NAMALWA (cell line): ENCODE measurements at regions not wholly inside any gene's neighbourhood (a gene's known extent, or its start where the extent isn't known, plus 50 kb on each side); places are given as distances from the start of the nearest gene placed in this dataset.

Source experiments
- DNase-seq: peaks from one replicate; pipeline ENCODE4 v3.0.0-alpha.2; 2015; ENCODE audit warnings: low spot score

DNA sequence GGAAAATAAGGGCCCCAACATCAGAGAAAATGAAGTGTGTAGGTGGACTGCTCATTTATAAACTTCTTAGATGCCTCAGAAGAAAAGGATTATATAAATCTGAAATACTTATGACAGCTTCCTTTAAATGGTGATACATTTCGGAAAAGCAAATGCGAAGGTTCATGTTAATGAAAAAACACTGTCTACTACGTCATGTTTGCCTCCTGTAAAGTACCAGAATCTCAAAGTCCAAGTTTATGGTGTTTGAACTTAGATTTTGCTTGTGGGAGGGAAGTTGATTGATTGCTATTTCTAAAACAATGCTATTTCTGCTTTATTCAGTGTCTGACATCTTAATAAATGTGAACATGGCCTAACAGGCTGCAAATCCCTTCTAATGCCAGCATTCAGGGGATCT lies 514.6 kb downstream of the ZNF608 start:
- DNase-seq: no peak

GRCh38 chr5:124231230-124231629 lies 515.2 kb downstream of the ZNF608 start:
- DNase-seq: no peak

GRCh38 chr5:124230456-124230855 lies 516.0 kb downstream of the ZNF608 start:
- no peak for DNase-seq

GRCh38 chr5:124229352-124229751 lies 517.1 kb downstream of the ZNF608 start:
- no peak for DNase-seq

- no peak for DNase-seq
These were observed 518.5 kb downstream of the ZNF608 start for GRCh38 chr5:124227914-124228313.

DNA sequence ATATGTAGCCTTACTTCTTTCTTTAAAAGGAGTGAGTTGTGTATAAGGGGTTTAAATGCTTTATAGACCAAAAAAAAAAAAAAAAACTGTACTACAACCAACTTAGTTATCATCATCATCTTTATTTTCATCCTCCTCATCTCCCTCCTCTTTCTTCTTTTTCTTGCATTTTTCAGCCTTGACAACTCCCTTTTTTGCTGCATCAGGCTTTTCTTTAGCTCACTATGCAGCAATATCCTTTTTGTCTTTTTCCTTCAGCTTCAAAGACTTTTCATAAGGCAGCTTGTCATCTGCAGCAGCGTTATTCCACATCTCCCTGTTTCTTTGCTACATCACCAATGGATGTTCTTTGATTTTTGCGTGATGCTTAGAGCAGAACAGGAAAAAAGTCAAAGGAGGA lies 526.0 kb downstream of the ZNF608 start:
- no peak for DNase-seq

GRCh38 chr5:124212934-124213333 lies 533.5 kb downstream of the ZNF608 start:
- no peak for DNase-seq

- DNase-seq: no peak
These were observed 536.1 kb downstream of the ZNF608 start for GRCh38 chr5:124210111-124210910.

GRCh38 chr5:124207118-124207517 lies 539.3 kb downstream of the ZNF608 start:
- DNase-seq: no peak

GRCh38 chr5:124206540-124206939 lies 539.9 kb downstream of the ZNF608 start:
- DNase-seq: no peak

DNA sequence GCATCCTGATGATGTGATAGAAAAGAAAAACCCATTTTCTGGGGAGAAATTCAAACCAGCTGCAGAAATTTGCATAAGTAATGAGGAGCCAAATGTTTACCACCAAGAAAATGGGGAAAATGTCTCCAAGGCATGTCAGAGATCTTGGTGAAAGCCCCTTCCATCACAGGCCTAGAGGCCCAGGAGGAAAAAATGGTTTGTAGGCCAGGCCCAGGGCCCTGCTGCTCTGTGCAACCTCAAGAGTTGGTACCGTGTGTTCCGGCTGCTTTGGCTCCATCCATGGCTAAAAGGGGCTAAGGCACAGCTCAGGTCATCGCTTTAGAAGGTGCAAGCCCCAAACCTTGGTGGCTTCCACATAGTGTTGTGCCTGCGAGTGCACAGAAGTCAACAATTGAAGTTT lies 543.1 kb downstream of the ZNF608 start:
- no peak for DNase-seq

GRCh38 chr5:124200381-124200780 lies 546.1 kb downstream of the ZNF608 start:
- DNase-seq: no peak

- no peak for DNase-seq
These were observed 546.5 kb downstream of the ZNF608 start for GRCh38 chr5:124199893-124200292.

GRCh38 chr5:124195411-124195810 lies 551.0 kb downstream of the ZNF608 start:
- no peak for DNase-seq

- no peak for DNase-seq
These were observed 552.2 kb downstream of the ZNF608 start for GRCh38 chr5:124194282-124194681.

DNA sequence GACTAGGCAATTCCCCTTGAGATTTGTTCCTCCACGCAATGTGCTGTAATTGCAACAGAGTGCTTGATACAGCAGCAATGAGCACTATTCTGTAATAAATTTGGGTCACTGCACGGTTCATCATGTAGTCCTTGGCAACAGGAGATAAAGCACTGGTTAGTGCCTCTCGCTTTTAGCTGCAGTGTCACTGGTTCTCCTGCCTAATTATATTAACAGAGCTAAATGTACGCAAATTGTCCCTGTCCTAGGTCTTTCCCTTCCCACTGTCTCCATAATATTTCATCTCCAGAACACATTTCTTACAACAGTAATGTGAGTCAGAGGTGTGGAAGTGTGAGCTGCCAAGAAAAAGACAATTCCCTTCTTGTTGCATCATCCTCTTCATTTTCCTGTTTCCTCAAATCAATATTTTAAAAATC lies 553.1 kb downstream of the ZNF608 start:
- no peak for DNase-seq

GRCh38 chr5:124192716-124193115 lies 553.7 kb downstream of the ZNF608 start:
- DNase-seq: no peak

DNA sequence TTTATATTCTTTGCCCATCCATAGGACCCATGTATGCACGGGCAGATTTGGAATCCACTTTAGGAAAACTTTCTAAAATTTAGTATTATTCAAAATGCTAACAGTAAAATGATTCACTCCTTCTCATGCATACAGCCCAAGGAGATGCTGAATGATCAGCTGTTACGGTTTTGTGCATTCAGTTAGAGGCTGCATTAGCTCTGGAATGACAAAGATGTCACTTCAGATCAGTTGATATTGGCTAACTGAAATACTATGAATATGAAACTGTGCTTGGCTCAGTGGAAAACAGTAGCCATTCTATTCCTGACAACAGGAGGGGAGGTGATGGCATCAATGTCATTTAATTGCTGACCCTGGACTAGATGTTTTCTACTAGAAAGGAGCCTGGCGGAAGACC lies 560.7 kb downstream of the ZNF608 start:
- DNase-seq: no peak

DNA sequence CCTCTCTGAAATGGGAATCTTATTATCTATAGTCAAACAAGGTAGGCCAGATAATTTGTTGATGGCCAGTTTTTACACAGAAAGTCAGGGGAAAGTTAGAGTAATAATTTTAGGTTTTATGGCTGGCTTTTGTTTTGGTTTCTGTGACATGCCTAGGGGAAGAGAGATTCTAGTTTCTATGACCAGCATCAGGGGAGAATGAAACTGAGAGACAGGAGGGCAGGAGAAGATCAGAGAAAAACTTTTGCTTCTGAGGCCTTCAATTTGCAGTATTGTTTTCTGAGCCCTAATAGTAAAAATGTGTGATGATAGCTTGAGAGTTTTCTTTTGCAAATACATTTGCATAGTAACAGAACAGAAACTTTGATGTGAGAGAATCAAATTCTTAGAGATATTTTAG lies 564.3 kb downstream of the ZNF608 start:
- DNase-seq: no peak

DNA sequence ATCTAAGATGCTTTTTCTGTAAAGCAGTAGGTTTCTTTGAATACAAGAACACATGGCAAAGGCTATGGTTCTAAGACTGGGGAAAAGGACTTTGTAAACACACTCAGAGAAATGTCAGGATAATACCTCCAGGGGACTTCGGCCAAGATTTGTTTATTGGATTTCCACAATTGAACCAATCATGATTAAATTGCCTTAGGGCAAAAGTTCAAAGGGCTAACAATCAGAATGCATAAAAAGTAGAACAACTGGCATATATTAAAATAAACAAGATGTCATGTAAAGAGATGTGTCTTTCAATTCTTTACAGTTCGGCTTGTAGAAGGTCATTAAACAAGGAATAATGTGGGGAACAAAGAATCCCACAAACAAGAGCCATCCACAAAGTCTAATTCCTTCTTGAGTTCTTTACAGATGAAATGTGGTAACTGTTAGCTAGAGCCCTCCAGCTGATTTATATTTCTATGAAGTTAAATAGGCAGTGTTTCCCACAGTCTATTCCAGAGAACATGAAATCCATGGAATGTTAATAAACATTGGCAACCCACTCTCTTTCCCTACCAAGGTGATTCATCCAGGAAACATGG lies 565.5 kb downstream of the ZNF608 start:
- no peak for DNase-seq

- no peak for DNase-seq
These were observed 566.1 kb downstream of the ZNF608 start for GRCh38 chr5:124180299-124180874.

GRCh38 chr5:124179819-124180218 lies 566.6 kb downstream of the ZNF608 start:
- no peak for DNase-seq

- no peak for DNase-seq
These were observed 568.4 kb downstream of the ZNF608 start for GRCh38 chr5:124178050-124178449.

- DNase-seq: peak; percentile 15
These were observed 569.7 kb downstream of the ZNF608 start for GRCh38 chr5:124176692-124177091.
